ENCODE measurements at regions not wholly inside any gene's neighbourhood (a gene's known extent, or its start where the extent isn't known, plus 50 kb on each side); places are given as distances from the start of the nearest gene placed in this dataset.

- no peak overlapping the region for H3K27ac Mint-ChIP-seq
- H3K27me3 Mint-ChIP-seq: peaks cover 87% of the 10 kb centered on the region
- no peaks in the 10 kb centered on the region for H3K9me3 Mint-ChIP-seq
- TF ChIP-seq CTCF (conservative IDR thresholded peaks at IDR 0.05): no peak
- H3K36me3 Mint-ChIP-seq: no peaks in the 10 kb centered on the region
- DNase-seq (ENCODE audit: extremely low spot score, unreplicated experiment): no peak
- peak overlapping the region; percentile 28 for H3K4me3 Mint-ChIP-seq
- H3K4me1 Mint-ChIP-seq (ENCODE audit: unreplicated experiment): peaks cover 9% of the 10 kb centered on the region
Measured at GRCh38 chr5:73232266-73233041, 59.5 kb downstream of the TMEM174 start.

DNA sequence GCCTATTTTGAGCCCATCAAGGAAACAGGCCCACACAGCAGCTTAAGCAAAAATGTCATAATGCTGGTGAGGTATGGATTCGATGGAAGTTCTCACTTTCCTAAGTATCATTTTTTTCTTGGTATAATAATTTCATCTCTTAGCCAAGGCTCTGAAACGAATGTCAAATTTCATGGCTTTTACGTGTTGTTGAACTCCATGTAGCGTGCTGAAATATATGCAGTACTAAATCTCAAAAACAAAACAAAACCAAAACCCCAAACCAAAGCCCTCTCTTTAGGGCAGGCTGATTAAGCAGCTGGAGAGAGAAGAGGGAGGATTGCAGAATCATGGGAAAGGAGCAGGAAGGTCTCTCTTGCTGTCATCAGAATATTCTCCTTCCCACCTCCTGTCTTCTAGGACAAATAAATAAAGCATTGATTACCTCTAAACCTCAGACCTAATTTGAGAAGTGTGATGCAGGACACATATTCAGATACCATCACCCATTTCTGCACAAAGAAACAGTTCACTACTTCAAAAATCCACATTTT, 58.3 kb downstream of the TMEM174 start:
- no peak for DNase-seq (ENCODE audit: extremely low spot score, unreplicated experiment)
- Mint-ChIP-seq H3K36me3 (no peaks in the 10 kb centered on the region), H3K27ac (no peak overlapping the region), H3K4me3 (no peak overlapping the region), H3K4me1 (ENCODE audit: unreplicated experiment) (peaks cover 9% of the 10 kb centered on the region), H3K9me3 (no peaks in the 10 kb centered on the region), H3K27me3 (peaks cover 88% of the 10 kb centered on the region)
- TF ChIP-seq CTCF (conservative IDR thresholded peaks at IDR 0.05): no peak

DNA sequence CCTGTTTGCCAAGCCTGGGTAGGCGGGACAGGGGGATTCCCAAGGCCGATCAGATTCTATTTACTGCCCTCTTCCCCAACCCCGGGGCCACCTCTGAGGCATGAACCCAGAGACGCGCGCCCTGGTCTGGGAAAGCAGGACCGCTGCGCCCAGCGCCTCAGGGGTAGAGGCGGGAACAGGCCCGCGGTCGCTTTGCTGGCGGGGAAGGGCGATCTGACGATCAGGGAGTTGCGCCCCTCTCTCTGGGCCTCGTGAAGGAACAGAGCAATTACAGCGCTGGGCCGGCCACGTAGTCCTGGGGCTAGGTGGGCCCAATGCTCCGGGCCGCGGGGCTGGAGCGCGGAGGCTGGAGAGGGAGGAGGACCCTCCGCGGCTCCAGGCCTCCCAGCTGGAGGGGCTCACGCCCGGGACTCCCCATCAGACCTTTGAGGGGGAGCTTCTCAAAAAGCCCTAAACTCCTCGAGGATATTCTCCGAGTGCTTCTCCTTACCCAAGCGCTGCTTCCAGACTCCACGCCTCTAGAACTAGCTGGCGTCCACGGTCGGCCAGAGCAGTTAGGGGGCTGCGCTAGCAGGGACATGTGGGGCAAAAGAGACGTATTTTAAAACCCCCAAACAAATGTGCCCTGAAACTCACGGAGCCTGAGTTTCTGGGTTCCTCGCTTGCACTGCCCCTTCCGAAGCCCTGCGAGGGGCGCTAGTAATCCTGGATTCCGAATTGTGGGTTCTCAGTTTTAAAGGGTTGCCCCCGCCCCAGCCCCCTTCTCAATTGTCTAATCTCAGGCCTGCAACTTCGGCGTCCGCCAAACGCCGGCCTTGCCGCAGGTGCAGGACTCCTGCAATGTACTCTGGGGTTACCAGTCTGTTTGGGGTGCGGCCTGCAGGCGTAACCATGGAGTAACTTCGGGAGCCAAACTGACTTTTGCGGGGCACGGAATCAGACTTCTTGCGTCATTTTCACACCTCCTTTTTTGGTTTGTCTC, 57.6 kb downstream of the TMEM174 start:
- H3K9me3 Mint-ChIP-seq: no peaks in the 10 kb centered on the region
- TF ChIP-seq CTCF (conservative IDR thresholded peaks at IDR 0.05): no peak
- H3K27ac Mint-ChIP-seq: peak overlapping the region; percentile 81
- no peaks in the 10 kb centered on the region for H3K36me3 Mint-ChIP-seq
- H3K4me3 Mint-ChIP-seq: peak overlapping the region; percentile 54
- no peak for DNase-seq (ENCODE audit: extremely low spot score, unreplicated experiment)
- H3K4me1 Mint-ChIP-seq (ENCODE audit: unreplicated experiment): peaks cover 9% of the 10 kb centered on the region
- peaks cover 86% of the 10 kb centered on the region for H3K27me3 Mint-ChIP-seq

DNA sequence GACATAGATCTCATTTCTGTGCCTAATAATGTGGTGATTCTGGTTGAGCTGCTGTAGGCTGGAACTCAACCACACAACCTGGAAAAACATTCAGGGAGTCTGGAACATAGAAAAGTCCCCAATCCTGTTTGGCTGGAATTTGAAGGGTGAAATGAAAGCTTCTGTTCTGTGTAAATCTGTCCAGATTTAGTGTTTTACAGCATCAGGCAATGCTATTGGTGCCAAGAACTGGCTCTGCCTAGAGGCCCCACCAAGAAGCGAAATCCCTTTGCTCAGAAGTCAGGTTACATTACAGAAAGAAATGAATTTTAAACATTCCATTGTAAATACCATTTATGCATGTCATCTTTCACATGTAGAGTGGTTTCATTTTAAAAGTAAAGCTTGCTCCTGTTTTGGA, 56.3 kb downstream of the TMEM174 start:
- no peaks in the 10 kb centered on the region for H3K36me3 Mint-ChIP-seq
- peak overlapping the region; percentile 81 for H3K27ac Mint-ChIP-seq
- peaks cover 9% of the 10 kb centered on the region for H3K4me1 Mint-ChIP-seq (ENCODE audit: unreplicated experiment)
- peak overlapping the region; percentile 45 for H3K4me3 Mint-ChIP-seq
- DNase-seq (ENCODE audit: extremely low spot score, unreplicated experiment): no peak
- no peaks in the 10 kb centered on the region for H3K9me3 Mint-ChIP-seq
- peaks cover 86% of the 10 kb centered on the region for H3K27me3 Mint-ChIP-seq
- TF ChIP-seq CTCF (conservative IDR thresholded peaks at IDR 0.05): no peak

- TF ChIP-seq CTCF (conservative IDR thresholded peaks at IDR 0.05): no peak
- DNase-seq (ENCODE audit: extremely low spot score, unreplicated experiment): no peak
- Mint-ChIP-seq H3K9me3 (no peaks in the 10 kb centered on the region), H3K27me3 (peaks cover 83% of the 10 kb centered on the region), H3K4me1 (ENCODE audit: unreplicated experiment) (peaks cover 9% of the 10 kb centered on the region), H3K36me3 (no peaks in the 10 kb centered on the region), H3K4me3 (no peak overlapping the region), H3K27ac (no peak overlapping the region)
Measured at GRCh38 chr5:73228052-73228451, 55.1 kb downstream of the TMEM174 start.
